GM19238 (cell line): ENCODE measurements at regions not wholly inside any gene's neighbourhood (a gene's known extent, or its start where the extent isn't known, plus 50 kb on each side); places are given as distances from the start of the nearest gene placed in this dataset.

ENCODE experiments used
- DNase-seq: peaks from one replicate; pipeline ENCODE4 v3.0.0; 2011; ENCODE audit warnings: low spot score; ENCODE audit not compliant: insufficient read length

DNA sequence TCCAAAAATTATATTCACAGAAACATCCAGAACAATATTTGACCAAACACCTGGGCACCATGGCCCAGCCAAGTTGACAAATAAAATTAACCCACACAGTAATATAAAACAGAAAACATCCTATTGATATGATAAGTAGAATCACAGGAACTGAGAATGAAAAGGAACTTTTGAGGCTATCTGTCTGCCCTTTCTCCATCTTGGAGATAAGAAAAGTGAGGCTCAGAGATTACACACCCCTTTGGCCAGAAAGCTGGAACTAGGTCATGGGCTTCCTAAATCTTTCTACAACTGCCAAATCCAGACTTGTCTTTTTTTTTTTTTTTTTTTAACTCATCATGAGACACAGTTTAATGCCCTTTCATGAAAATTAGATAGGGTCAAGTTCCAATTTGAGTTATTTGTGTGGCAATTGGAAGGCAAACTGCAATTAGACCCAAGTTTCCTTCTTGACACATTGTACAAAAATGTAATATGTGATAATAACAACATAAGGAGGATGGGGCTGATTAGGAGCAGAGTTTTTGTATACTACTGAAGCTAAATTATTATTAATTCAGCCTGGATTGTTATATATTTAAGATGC lies 137.2 kb downstream of the RPL22L1 start:
- no peak for DNase-seq

DNA sequence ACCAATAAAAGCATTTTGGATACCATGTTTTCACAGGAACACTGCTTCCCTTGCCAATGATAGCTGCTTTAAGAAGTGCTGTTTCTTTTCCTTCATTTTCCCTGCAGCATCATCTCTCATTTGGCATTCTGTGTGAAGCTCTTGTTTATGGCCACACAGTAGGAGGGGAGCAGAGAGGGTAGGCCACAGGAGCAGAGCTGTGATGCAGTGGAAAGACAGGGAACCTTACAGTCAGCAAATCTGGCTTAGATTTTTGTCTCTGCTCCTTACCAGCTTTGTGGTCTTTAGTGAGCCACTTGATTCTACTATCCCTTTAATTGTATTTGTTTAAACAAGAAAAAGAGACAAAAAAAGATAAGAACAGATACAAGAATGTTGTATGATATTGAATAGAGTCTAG lies 138.7 kb downstream of the RPL22L1 start:
- DNase-seq: no peak

DNA sequence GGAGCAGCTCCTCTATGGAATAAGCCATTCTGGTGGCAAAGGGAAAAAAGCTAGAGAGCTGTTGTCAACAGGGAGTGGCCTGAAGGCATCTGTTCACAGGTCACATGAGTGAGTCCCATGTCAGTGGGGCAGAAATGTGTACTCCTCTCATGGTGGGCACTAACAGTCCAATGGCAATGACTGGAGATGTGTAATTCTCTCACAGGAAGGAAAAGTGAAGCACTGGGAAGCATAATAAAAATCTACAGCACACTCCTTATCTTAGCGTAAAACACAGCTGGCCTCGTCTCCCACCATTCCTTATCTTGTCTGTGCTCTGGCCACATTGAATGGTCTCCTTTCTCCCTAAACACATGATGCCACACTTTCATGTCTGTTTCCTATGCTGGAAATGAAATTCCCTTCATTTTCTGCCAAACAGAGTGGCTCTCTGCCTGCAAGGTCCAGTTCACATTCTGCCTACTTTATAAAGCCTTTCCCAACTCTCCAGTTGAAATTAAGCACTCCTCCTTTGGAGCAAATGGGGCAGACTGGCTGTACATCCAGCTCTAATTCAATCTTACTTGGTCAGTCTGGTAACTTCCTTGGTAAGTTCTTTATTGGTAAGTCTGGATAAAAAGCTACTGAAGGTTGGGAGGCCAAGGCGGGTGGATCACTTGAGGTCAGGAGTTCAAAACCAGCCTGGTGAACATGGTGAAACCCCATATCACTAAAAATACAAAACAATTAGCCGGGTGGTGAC lies 139.8 kb downstream of the RPL22L1 start:
- DNase-seq: no peak

DNA sequence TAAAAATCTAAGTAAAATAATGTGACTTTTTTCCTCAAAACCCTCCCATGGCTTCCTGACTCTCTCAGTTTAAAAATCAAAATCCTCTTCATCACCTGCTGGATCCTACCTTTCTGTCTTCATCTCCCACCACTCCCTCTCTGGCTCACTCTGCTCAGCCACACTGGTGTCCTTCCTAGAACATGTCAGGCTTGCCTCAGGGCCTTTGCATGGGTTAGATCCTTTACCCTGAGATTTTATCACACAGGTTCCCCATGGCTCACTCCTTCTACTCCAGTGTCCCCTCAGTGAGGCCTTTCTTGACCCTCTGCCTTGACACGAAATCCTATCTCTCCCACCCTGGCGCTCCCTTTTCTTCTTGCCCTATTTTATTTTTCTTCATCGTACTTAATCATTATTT lies 141.8 kb downstream of the RPL22L1 start:
- DNase-seq: no peak

DNA sequence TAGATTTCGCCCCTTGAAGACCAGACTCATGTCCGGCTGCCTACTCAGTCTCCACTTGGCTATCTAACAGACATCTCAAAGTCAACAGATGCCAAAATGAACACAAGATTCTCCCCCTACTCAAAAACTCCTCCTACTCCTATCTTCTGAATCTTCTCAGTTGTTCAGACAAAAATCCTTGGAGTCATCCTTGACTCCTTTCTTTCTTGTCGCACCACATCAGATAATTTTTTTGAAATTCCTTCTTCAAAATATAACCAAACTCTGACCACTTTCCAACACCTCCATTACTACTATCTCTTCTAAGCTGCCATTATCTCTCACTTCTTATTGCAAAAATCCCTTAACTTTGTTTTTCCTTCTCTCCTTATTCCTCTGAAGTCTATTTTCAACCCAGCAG lies 141.9 kb upstream of the SLC7A14 start:
- DNase-seq: no peak

DNA sequence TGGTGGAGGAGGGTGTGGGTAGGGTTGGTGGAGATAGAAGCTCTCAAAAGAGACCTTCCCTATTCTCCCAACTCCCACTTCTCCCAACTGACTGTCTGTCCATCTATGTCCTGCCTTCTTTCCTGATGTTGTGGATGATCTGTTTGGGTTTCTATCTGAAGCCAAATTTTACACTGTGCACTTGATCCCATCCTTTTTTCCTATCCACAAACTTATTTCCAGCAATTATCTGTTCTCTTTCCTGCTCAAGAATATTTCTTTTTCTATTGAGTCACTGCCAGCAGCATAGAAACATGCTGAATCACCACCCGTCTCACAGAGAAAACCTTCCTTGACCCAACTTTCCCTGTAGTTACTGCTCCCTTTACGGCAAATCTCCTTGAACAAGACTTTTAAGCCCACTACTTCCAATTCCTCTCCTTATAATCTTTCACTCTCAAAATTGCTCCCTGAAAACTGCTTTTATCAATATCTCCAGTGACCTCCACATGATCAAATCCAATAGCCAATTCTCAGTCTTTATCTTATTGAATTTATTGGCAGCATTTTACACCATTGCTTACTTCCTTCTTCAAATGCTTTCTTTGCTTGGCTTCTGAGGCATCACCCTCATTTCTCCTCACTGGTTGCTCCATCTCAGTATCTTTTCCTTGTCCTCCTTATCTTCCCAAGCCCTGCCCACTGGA lies 141.2 kb upstream of the SLC7A14 start:
- DNase-seq: no peak

DNA sequence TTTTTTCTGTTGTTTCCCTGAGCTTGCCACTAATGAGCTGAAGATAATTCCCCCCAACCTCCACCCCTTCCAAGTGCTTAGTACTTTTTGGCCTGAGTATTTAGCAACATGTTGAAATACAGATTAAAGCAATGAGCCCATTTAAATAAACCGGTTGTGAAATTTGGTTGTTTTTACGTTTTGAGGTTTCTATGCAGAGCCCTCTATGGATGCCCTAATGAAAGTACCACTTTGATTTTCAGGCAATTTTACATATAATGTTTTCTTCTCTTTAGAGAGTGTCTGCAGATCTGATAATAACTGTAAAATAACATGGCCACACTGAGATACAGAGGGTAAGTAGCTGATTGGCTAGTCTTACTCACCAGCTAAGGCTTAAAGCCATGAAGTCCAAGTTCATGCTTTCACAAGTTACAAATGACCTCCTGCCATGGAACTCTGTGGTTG lies 139.4 kb upstream of the SLC7A14 start:
- no peak for DNase-seq

DNA sequence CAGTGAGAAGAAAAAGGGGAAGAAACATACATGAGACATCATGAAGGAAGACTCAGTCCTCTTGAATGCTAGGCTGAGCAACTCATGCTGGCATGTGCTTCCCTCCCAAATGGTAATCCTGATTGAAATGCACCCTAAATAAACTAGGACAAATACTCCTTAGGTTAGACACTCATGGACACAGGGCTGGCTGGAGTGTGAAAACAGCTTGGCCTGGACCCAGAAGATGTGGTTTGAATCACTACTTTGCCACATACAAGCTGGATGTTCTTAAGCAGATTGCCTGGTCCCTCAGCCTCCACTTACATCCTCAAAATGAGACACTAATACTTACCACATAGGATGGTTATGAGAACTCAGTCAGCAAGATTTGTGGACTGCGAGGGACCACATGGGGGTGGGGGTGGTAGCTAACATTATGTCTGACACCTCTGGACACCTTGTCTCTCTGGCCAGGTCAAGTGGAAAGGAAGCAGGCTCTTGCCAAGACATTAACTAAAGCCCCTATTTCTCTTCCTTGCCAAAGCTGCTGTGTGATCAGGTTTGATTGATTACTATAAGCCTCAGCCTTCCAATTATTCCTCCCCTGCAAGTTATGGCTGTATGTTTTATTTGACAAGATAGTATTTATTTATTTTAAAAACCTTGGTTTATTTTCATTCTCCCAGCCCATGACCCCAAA lies 138.9 kb upstream of the SLC7A14 start:
- no peak for DNase-seq

DNA sequence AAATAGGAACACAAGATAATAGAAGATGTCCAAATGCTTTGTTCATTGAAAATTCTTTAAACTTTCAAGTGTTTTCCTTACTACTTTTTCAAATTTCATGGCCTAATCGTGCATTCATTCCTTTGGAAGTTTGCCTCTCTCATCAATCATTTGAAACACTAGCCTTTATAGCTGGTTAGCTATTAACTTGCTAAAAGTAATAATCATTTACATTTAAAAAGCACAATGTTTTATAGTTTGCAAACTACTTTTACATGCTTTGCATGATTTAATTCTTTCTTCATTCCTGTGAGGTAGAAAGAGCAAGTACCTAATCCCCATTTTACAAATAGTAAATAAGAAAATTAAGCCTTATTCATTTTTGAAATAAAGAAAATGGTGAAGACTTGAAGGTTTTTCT lies 137.4 kb upstream of the SLC7A14 start:
- no peak for DNase-seq

DNA sequence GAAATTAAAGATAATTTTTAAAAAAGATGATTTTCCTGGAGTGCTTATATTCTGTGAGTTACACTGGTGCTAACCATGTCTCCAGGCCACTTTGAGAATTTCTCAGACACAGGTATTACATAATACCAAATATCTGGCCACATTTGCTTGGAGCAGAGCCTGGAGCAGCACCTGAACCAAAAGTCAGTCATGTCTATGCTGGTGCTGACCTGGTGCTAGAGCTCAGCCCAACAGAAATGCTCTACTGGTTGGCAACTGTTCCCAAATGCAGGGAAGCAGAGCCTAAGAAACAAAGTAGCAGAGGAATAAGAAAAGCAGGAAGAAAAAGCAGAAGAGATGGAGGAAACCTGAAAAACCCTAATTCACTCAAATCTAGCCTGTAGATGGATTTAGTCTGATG lies 135.7 kb upstream of the SLC7A14 start:
- DNase-seq: no peak

DNA sequence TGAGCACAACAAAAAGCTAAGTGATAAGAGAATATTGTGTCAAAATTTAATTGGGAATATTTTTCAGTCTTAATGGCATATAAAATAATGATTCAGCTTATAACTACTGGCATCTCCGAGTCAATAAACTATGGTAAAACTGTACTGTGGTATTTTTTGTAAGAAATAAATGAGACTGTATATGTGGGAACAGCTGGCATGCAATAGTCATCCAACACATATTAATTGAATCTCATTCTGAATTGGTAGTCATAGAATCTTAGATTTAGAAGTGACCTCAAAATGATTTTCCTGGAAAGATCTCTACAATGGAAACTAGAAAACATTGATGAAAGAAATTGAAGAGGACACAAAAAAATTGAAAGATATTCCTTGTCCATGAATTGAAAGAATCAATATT lies 133.4 kb upstream of the SLC7A14 start:
- DNase-seq: no peak

DNA sequence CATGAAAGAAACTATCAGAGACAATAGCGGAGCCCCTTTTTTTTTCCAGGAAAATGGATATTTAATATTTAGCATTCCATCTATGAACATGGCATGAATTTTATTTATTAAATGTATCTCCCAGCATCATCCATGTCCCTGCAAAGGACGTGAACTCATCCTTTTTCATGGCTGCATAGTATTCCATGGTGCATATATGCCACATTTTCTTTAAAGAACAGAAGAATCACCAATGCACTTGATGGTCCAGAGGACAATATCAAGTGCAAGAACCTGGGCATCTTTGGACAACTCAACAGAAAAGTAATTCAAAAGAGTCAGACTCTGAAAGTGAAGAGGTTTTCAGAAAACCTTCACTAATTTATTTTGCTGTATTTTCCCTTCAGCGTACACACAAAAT lies 133.0 kb upstream of the SLC7A14 start:
- no peak for DNase-seq

DNA sequence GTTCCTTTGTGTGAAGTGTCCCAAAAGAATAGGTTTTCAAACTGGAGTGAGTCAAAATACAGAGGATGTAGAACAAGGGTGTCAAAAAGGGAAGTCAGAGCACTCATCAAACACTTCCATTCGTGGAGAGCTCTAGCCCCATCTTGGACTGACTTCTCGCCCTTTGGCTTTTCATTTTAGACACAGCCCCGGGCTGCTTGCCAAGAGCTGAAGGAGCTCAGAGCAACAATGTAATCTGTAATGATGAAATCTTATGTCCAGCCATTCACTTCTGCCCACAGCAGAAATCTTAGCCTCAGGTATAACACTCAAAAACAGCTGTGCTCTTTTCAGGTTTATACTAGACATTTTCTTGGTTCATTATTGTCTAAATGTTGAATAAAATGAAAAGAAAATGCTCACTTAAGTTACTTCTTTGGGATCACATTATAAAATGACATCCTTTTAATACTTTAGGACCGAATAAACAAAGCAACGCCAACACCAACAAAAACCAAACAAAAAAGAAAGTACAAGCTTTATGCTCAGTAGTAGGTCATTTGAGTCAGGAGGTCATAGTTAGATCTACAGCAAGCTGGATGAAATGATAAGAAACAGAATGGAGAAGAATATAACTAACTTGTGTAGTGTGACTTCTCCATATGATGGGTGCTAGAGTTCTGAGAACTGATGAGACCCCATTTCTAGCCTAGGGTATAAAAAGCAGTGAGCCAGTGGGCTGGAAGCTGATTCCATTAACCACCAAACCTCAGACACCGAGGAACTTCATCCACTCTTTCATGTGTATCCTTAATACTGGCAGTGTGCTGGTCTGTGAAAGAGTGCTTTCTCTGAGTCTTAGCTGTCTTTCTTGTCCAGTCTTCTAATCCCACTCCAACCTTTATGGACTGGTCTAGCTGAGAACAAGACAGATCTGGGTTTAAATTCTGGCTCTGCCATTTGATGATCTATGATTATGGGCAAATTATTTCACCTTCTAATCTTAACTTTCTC lies 131.8 kb upstream of the SLC7A14 start:
- DNase-seq: no peak

DNA sequence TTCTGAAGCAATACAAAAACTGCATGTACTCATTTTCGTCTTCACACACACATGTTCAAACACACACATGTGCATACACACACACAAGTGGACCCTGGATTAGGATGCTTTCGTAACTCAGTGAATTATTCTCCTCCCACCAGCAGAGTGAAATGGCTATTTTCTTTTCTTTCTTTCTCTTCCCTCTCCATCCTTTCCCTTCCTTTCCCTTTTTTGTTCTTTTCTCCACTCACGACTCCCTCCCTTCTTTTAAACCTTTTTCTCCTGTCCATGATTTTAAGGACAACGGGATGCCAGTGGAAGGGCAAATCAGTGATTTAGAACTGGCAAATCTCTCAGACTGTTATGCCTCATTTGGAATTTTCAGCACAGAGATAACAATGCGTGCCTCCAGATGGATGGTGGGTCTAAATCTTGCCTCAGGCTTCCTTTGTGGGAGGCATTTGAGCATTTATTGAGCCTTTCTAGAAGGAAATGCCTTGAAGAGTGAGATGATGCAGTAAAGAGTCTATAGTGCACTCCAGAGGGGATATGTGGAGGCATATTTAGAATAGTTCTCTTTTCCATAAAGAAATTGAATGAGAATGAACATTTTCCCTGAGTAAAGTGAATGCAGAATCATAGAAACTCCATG lies 130.4 kb upstream of the SLC7A14 start:
- DNase-seq: no peak

DNA sequence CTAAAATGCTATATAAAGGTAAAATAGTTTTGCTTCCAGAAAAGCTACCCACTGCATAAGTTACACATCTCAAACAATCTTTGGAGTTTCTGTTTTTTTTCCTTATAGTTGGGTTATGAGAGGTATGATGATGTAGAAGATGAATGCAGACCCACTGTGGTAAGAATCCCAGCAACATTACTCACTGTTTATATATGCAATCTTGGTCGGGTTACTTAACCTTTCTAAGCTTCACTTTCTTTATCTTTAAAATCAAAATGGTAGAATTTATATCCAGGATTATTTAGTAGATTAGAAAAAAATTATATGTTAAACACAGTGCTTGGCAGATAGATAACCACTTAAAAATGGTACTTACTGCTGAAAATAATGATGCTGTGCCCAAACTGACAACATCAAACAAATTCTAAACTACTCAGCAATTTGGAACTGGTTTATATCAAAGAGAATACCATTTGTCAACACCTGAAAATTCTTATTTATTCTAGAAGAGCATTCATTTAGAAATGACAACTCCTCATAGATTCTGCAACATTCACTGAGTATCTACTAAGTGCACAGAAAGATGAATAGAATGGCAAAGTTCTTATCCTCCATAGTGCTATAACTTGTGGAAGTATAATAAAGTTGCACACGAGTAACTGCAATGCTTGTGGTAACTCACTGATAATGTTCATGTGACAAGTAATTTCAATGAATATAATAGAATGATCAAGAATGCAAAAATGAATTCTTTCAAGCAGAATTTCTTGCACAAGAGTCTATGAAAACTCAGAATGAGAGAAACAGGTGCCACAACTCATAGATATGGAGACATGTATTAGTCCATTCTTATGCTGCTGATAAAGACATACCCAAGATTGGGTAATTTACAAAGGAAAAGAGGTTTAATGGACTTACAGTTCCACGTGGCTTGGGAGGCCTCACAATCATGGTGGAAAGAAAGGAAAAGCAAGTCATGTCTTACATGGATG lies 129.0 kb upstream of the SLC7A14 start:
- DNase-seq: no peak

DNA sequence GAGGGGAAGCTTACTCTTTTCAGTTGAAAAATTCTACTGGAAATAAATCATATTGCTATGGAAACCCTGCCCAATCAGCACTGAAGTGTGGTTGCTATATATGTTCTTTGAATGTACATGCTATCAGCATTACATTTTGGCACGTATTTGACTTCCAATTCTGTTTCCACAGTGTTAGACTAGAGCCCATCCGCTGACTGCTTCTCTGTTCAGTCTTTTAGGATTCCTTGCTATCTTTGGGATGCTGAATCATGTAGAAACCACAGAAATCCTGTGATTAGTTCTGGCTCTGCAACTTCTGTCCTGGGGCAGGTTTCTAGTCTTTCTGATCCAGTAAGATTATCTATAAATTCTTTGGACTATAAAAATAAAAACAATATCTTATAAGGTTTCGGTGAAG lies 128.2 kb upstream of the SLC7A14 start:
- DNase-seq: no peak

DNA sequence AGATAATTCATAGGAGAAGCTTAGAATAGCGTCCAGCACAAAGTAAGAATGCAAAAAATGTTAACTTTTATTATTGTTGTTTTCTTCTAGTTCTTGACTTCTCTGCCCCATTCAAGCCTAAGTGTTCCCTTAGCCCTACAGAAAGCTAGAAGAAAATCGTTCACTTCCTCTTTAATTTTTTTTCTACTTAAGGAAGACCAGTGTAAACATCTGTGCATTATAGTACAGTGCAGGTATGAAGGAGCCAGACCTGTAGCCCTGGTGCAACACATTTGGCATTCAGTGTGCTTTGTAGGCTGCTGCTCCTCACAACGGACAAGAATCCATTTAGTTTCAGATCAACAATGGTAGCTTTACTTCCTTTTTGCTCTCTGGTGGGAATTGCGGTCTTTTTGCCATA lies 127.8 kb upstream of the SLC7A14 start:
- DNase-seq: no peak

DNA sequence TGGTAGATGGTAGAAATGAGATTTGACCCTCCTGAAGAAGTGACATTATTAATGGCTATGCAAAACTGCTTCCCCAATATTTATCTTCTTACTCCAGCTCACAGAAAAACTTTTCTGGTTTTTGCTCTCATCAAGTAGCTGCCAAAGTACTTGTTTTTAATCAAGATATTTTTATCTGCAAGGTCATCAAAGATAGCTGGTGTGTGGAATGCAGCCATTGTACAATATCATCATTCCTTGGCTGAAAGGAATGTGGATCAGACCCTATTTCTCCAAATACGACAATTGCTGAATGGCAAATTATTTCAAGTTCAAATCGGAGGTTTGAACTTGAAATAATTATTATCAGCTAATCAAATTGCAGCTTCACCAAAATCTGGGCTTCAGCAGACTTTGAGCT lies 126.9 kb upstream of the SLC7A14 start:
- DNase-seq: no peak

DNA sequence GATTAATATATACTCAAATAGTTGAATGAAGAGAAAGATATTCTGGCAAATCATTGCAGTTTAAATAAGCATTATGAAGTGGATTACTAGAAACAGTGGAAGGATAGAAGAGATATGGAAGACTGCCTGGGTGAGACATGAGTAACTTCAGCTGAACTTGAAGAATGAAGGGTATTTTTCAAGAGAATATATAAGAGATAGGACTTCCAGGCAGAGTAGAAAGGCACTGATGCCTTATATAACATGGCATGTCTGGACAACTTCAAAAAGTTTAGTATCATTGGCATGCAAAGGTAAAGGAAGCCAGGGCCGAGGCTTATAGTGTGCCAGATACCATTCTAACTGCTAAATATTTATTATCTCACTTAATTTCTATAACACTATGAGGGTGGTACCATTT lies 126.5 kb upstream of the SLC7A14 start:
- no peak for DNase-seq
